GM19238 (cell line): ENCODE measurements at regions not wholly inside any gene's neighbourhood (a gene's known extent, or its start where the extent isn't known, plus 50 kb on each side); places are given as distances from the start of the nearest gene placed in this dataset.

Experiments used
- DNase-seq: peaks from one replicate; pipeline ENCODE4 v3.0.0; 2011; ENCODE audit warnings: low spot score; ENCODE audit not compliant: insufficient read length

GRCh38 chr3:117748131-117748530, 1038.6 kb downstream of the TUSC7 start:
- DNase-seq, result no peak

- no peak for DNase-seq
Measured at GRCh38 chr3:117750674-117751269, 1041.2 kb downstream of the TUSC7 start.

GRCh38 chr3:117751651-117752050, 1042.1 kb downstream of the TUSC7 start:
- DNase-seq, result no peak

GRCh38 chr3:117752984-117753717, 1043.6 kb downstream of the TUSC7 start:
- DNase-seq, result no peak

GRCh38 chr3:117754058-117754457, 1044.5 kb downstream of the TUSC7 start:
- no peak for DNase-seq

GRCh38 chr3:117754841-117755240, 1045.3 kb downstream of the TUSC7 start:
- no peak for DNase-seq

GRCh38 chr3:117756563-117756962, 1047.0 kb downstream of the TUSC7 start:
- DNase-seq, result no peak

GRCh38 chr3:117761703-117762620, 1052.4 kb downstream of the TUSC7 start:
- DNase-seq, result no peak

GRCh38 chr3:117762621-117763037, 1053.0 kb downstream of the TUSC7 start:
- no peak for DNase-seq

- no peak for DNase-seq
Measured at GRCh38 chr3:117763561-117763960, 1054.0 kb downstream of the TUSC7 start.

GRCh38 chr3:117768581-117768980, 1059.0 kb downstream of the TUSC7 start:
- DNase-seq, result no peak

GRCh38 chr3:117774130-117774529, 1064.6 kb downstream of the TUSC7 start:
- DNase-seq, result no peak

GRCh38 chr3:117786349-117786748, 1076.8 kb downstream of the TUSC7 start:
- DNase-seq, result no peak

GRCh38 chr3:117788061-117788460, 1078.5 kb downstream of the TUSC7 start:
- no peak for DNase-seq

GRCh38 chr3:117788506-117788905, 1078.9 kb downstream of the TUSC7 start:
- no peak for DNase-seq

GRCh38 chr3:117790235-117790987, 1080.8 kb downstream of the TUSC7 start:
- no peak for DNase-seq

GRCh38 chr3:117793622-117794265, 1084.2 kb downstream of the TUSC7 start:
- DNase-seq, result no peak

GRCh38 chr3:117798221-117798620, 1088.6 kb downstream of the TUSC7 start:
- DNase-seq, result no peak

- no peak for DNase-seq
Measured at GRCh38 chr3:117798687-117799386, 1089.3 kb downstream of the TUSC7 start.

GRCh38 chr3:117799387-117799735, 1089.8 kb downstream of the TUSC7 start:
- no peak for DNase-seq
